GM10266 (cell line): ENCODE measurements at regions not wholly inside any gene's neighbourhood (a gene's known extent, or its start where the extent isn't known, plus 50 kb on each side); places are given as distances from the start of the nearest gene placed in this dataset.

ENCODE experiments used
- DNase-seq: peaks from one replicate; pipeline ENCODE4 v3.0.0; 2012; ENCODE audit errors: extremely low spot score
- CTCF ChIP-seq: IDR thresholded peaks from 2 replicates; pipeline ENCODE4 v1.5.1; 2012; ENCODE audit warnings: mild to moderate bottlenecking, low read depth; ENCODE audit not compliant: control insufficient read depth, insufficient read depth; ENCODE audit errors: missing control alignments

GRCh38 chr4:34182306-34182705 lies 2062.0 kb downstream of the ARAP2 start:
- DNase-seq: no peak

GRCh38 chr4:34183926-34184325 lies 2060.4 kb downstream of the ARAP2 start:
- no peak for TF ChIP-seq CTCF
- no peak for DNase-seq

More at GRCh38 chr4:34182306-34182705, 2062.0 kb downstream of the ARAP2 start:
- TF ChIP-seq CTCF: no peak

- DNase-seq: no peak
These were observed 2057.3 kb downstream of the ARAP2 start for GRCh38 chr4:34187056-34187455.

GRCh38 chr4:34191443-34191842 lies 2052.9 kb downstream of the ARAP2 start:
- DNase-seq: no peak
- TF ChIP-seq CTCF: no peak

More at GRCh38 chr4:34187056-34187455, 2057.3 kb downstream of the ARAP2 start:
- no peak for TF ChIP-seq CTCF

GRCh38 chr4:34193451-34194154 lies 2050.7 kb downstream of the ARAP2 start:
- no peak for TF ChIP-seq CTCF
- DNase-seq: no peak

GRCh38 chr4:34194585-34194984 lies 2049.7 kb downstream of the ARAP2 start:
- no peak for TF ChIP-seq CTCF
- DNase-seq: no peak

- no peak for TF ChIP-seq CTCF
- DNase-seq: no peak
These were observed 2047.9 kb downstream of the ARAP2 start for GRCh38 chr4:34196375-34196774.
